PC-3 (cell line): ENCODE measurements at regions not wholly inside any gene's neighbourhood (a gene's known extent, or its start where the extent isn't known, plus 50 kb on each side); places are given as distances from the start of the nearest gene placed in this dataset.

Source experiments
- ATAC-seq: fragments of 200-7000 bp; cut with Tn5 transposase; 2 replicates; pipeline ENCODE4 v1.9.1; 2020; ENCODE audit warnings: mild to moderate bottlenecking, moderate library complexity
- BruUV-seq: library from RNA; stranded (reverse); fragments of 400-500 nt; replicated peaks from 2 replicates; lab custom pipeline; 2021; lab: Mats Ljungman, UMichigan
- CTCF ChIA-PET: fragments of 300-600 bp; sonication (Branson Sonifier 250); formaldehyde crosslinking; loops from one replicate; lab custom pipeline; 2022; ENCODE audit warnings: antibody characterized with exemption; lab: Charles Lee
- POLR2A ChIA-PET: fragments of 300-600 bp; sonication (Branson Sonifier 250); formaldehyde crosslinking; loops from one replicate; lab custom pipeline; 2022; ENCODE audit warnings: antibody characterized with exemption; ENCODE audit not compliant: unreplicated experiment; lab: Charles Lee
- DNase-seq: peaks from one replicate; pipeline ENCODE4 v3.0.0-alpha.2; 2015
- H2AFZ ChIP-seq: fragments of 300-600 bp; sonication (generic); 2 replicates; pipeline ENCODE4 v1.6.0; 2016; ENCODE audit warnings: antibody characterized with exemption, low read length
- H3F3A ChIP-seq: fragments of 300-600 bp; sonication (generic); one replicate; pipeline ENCODE4 v1.6.0; 2017; ENCODE audit warnings: antibody characterized with exemption, low read length, control low read depth, mild to moderate bottlenecking; ENCODE audit not compliant: unreplicated experiment
- H3K27ac ChIP-seq: fragments of 300-600 bp; sonication (generic); 2 replicates; pipeline ENCODE4 v1.5.1; 2016; ENCODE audit warnings: mild to moderate bottlenecking, low read length
- H3K27me3 ChIP-seq: fragments of 300-600 bp; sonication (generic); 2 replicates; pipeline ENCODE4 v1.6.1; 2016; ENCODE audit warnings: low read length, mixed read lengths
- H3K36me3 ChIP-seq: fragments of 300-600 bp; sonication (generic); 2 replicates; pipeline ENCODE4 v1.6.1; 2016; ENCODE audit warnings: low read depth, mixed run types, low read length, mixed read lengths
- H3K4me1 ChIP-seq: fragments of 300-600 bp; sonication (generic); 2 replicates; pipeline ENCODE4 v1.5.1; 2016; ENCODE audit warnings: low read length; ENCODE audit not compliant: insufficient read depth
- H3K4me2 ChIP-seq: fragments of 300-600 bp; sonication (generic); 2 replicates; pipeline ENCODE4 v1.6.0; 2016; ENCODE audit warnings: low read length
- H3K4me3 ChIP-seq: fragments of 300-600 bp; sonication (generic); 2 replicates; pipeline ENCODE4 v1.5.1; 2016; ENCODE audit warnings: mild to moderate bottlenecking, low read length, mixed read lengths
- H3K79me2 ChIP-seq: fragments of 300-600 bp; sonication (generic); 2 replicates; pipeline ENCODE4 v1.6.1; 2017; ENCODE audit warnings: low read length, mixed read lengths
- H3K9ac ChIP-seq: fragments of 300-600 bp; sonication (generic); 2 replicates; pipeline ENCODE4 v1.6.0; 2016; ENCODE audit warnings: mild to moderate bottlenecking, low read length
- H3K9me2 ChIP-seq: fragments of 300-600 bp; sonication (generic); replicated peaks from 2 replicates; pipeline ENCODE4 v1.6.1; 2016; ENCODE audit warnings: mixed run types, low read length, mixed read lengths
- H3K9me3 ChIP-seq: fragments of 300-600 bp; sonication (generic); 2 replicates; pipeline ENCODE4 v1.6.1; 2016; ENCODE audit warnings: low read length, mixed read lengths
- H4K20me1 ChIP-seq: fragments of 300-600 bp; sonication (generic); 2 replicates; pipeline ENCODE4 v1.6.1; 2016; ENCODE audit warnings: low read length, mixed read lengths
- EZH2 ChIP-seq: fragments of 300-600 bp; sonication (generic); IDR thresholded peaks from one replicate; pipeline ENCODE4 v1.6.1; 2017; ENCODE audit warnings: antibody characterized with exemption, mild to moderate bottlenecking, low read length; ENCODE audit not compliant: unreplicated experiment
- EZH2phosphoT487 ChIP-seq: fragments of 300-600 bp; sonication (generic); IDR thresholded peaks from 2 replicates; pipeline ENCODE4 v1.6.1; 2018; ENCODE audit warnings: mild to moderate bottlenecking, antibody characterized with exemption, low read length, borderline replicate concordance
- intact Hi-C: fragments of 100-400 bp; cut with micrococcal nuclease; formaldehyde crosslinking; loops from 2 replicates; pipeline ENCODE4 v1.9.0; 2023
- TF ChIP-seq, protein P1 (sequence below): fragments of 300-600 bp; sonication (generic); conservative IDR thresholded peaks from 2 replicates; pipeline ENCODE4 v1.5.1; 2017; ENCODE audit warnings: antibody characterized with exemption, low read depth, mild to moderate bottlenecking, low read length

DNA sequence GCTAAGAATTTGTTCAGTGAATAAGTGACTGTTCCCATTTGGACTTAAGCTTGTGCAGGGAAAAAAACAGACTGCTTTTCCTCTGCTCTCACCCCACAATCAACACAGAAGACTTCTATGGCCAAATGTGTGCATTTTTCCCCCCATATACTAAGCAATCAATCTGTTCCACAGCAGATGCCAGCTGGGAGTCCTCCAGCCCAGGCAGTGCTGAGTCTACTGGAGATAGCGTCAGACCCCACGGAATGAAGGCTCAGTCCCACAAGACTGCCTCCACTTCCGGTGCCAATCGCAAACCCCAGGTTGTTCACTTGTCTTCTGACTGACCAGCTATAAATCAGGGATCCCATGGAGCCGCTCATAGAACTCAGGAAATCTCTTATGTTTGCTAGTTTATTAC is 69.5 kb upstream of the ANKRD10 start:
- H3K27ac ChIP-seq: no peak overlapping the region
- peaks cover 18% of the 10 kb centered on the region for H3K4me1 ChIP-seq
- no TSS peak for BruUV-seq
- H4K20me1 ChIP-seq: no peaks in the 10 kb centered on the region
- H3K4me3 ChIP-seq: no peak overlapping the region
- H3K27me3 ChIP-seq: no peaks in the 10 kb centered on the region
- intact Hi-C loops: loop anchor here (5.0 kb wide), 1 partner anchor 38 kb away; no protein-coding TSS in a partner anchor
- TF ChIP-seq EZH2 (no peak), EZH2phosphoT487 (no peak)
- TF ChIP-seq, protein P1, sequence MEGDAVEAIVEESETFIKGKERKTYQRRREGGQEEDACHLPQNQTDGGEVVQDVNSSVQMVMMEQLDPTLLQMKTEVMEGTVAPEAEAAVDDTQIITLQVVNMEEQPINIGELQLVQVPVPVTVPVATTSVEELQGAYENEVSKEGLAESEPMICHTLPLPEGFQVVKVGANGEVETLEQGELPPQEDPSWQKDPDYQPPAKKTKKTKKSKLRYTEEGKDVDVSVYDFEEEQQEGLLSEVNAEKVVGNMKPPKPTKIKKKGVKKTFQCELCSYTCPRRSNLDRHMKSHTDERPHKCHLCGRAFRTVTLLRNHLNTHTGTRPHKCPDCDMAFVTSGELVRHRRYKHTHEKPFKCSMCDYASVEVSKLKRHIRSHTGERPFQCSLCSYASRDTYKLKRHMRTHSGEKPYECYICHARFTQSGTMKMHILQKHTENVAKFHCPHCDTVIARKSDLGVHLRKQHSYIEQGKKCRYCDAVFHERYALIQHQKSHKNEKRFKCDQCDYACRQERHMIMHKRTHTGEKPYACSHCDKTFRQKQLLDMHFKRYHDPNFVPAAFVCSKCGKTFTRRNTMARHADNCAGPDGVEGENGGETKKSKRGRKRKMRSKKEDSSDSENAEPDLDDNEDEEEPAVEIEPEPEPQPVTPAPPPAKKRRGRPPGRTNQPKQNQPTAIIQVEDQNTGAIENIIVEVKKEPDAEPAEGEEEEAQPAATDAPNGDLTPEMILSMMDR: no peak
- ATAC-seq (no peak), DNase-seq (no peak)
- POLR2A ChIA-PET: no interaction called here
- H3K79me2 ChIP-seq: no peaks in the 10 kb centered on the region
- no peak overlapping the region for H3K9ac ChIP-seq
- no peaks in the 10 kb centered on the region for H3F3A ChIP-seq
- no peak overlapping the region for H3K4me2 ChIP-seq
- no peaks in the 10 kb centered on the region for H3K9me2 ChIP-seq
- no peaks in the 10 kb centered on the region; the same call in 1 of the 2 replicates for H3K36me3 ChIP-seq
- H3K9me3 ChIP-seq: no peaks in the 10 kb centered on the region
- CTCF ChIA-PET: no interaction called here
- no peak overlapping the region for H2AFZ ChIP-seq

DNA sequence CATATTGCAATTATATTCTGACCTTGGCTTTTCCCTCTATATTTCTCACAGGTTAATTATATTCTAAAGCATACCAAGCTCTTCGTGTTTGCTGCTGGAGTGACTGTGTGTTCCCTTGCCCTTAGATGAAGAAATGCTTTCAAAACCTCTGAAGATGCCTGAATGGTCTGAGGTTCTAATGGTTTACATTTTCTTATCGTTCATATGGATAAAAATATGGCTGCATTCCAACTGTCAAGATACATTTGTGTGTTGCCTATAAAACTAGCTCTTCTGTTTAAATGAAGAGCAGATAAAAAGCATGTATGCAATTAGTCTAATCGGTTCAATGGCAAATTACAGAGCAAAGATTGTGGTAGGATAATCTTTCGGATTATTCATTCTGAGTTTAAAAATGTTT is 68.4 kb upstream of the ANKRD10 start:
- Histone ChIP-seq H3F3A (no peaks in the 10 kb centered on the region), H3K4me2 (no peak overlapping the region), H3K27ac (no peak overlapping the region), H3K79me2 (no peaks in the 10 kb centered on the region), H3K9ac (no peak overlapping the region), H3K9me2 (no peaks in the 10 kb centered on the region), H3K36me3 (no peaks in the 10 kb centered on the region; the same call in 1 of the 2 replicates), H3K9me3 (no peaks in the 10 kb centered on the region), H4K20me1 (no peaks in the 10 kb centered on the region), H3K27me3 (no peaks in the 10 kb centered on the region), H2AFZ (no peak overlapping the region), H3K4me1 (peaks cover 18% of the 10 kb centered on the region), H3K4me3 (no peak overlapping the region)
- DNase-seq (no peak), ATAC-seq (no peak)
- intact Hi-C loops: loop anchor here (5.0 kb wide), 1 partner anchor 39 kb away; no protein-coding TSS in a partner anchor
- ChIA-PET POLR2A (no interaction called here), CTCF (no interaction called here)
- no TSS peak for BruUV-seq
- TF ChIP-seq, protein P1: no peak
- TF ChIP-seq EZH2 (no peak), EZH2phosphoT487 (no peak)

DNA sequence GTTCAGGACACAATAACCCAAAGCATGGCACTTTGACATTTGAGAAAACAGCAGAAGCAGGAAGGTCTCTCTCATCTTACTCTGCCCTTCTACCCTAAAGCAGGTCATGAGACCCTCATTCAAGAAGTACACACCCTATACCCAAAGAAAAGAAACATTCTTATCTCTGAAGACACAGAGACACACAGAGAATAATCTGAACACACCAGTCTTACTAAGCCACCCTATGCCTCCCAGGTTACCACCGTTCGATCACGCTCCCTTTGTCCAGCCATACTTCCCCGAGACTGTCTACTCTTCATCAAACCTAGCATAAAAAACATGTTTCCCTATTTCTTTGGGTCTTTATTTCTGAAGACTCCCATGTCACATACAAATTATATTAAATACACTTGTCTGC is 66.5 kb upstream of the ANKRD10 start:
- Histone ChIP-seq H3K9me2 (no peaks in the 10 kb centered on the region), H3K36me3 (no peaks in the 10 kb centered on the region; the same call in 1 of the 2 replicates), H3K27ac (peak overlapping the region; percentile 48), H3K27me3 (no peaks in the 10 kb centered on the region), H3K4me2 (peak overlapping the region; percentile 42), H4K20me1 (no peaks in the 10 kb centered on the region), H2AFZ (no peak overlapping the region), H3K79me2 (no peaks in the 10 kb centered on the region), H3K9me3 (no peaks in the 10 kb centered on the region), H3K4me3 (no peak overlapping the region), H3F3A (no peaks in the 10 kb centered on the region), H3K4me1 (peaks cover 18% of the 10 kb centered on the region), H3K9ac (no peak overlapping the region)
- CTCF ChIA-PET: no interaction called here
- TF ChIP-seq, protein P1: no peak
- TF ChIP-seq EZH2phosphoT487 (no peak), EZH2 (no peak)
- DNase-seq: no peak
- BruUV-seq: TSS peak; percentile 29
- ATAC-seq: peak; percentile 26
- intact Hi-C loops: loop anchor here (5.0 kb wide), 1 partner anchor 41 kb away; no protein-coding TSS in a partner anchor
- POLR2A ChIA-PET: no interaction called here
